Thyroid gland (tissue), 4 donors: ENCODE measurements at regions not wholly inside any gene's neighbourhood (a gene's known extent, or its start where the extent isn't known, plus 50 kb on each side); places are given as distances from the start of the nearest gene placed in this dataset.
"Not testable (repeated sequence)": the region's sequence is repeated elsewhere in the genome, so short reads cannot be mapped to it uniquely, and the experiment has no call there.

ENCODE experiments used
- DNase-seq, 2 donors: peaks; one replicate each; pipeline ENCODE4 v3.0.0-alpha.2; 2019
- H3K27ac ChIP-seq, 3 donors: fragments of 200-600 bp; sonication (generic); 1 replicate in 2 of 3; 2 replicates in 1 of 3; pipeline ENCODE4 v1.5.1; 2016 to 2019; ENCODE audit warnings: mild to moderate bottlenecking in 1 of 3, moderate library complexity in 1 of 3
- H3K27me3 ChIP-seq: fragments of 200-600 bp; sonication (generic); one replicate; pipeline ENCODE4 v1.5.1; 2019
- H3K36me3 ChIP-seq, 2 donors: fragments of 200-600 bp; sonication (generic); one replicate each; pipeline ENCODE4 v1.5.1; 2016 to 2019
- H3K4me1 ChIP-seq, 2 donors: fragments of 200-600 bp; sonication (generic); one replicate each; pipeline ENCODE4 v1.5.1; 2017 to 2019
- H3K4me3 ChIP-seq, 3 donors: fragments of 200-600 bp; sonication (generic); replicated peaks in 1 of 3; 1 replicate in 2 of 3; 2 replicates in 1 of 3; pipeline ENCODE4 v1.5.1; 2016; ENCODE audit warnings: mild to moderate bottlenecking in 1 of 3
- H3K9me3 ChIP-seq: fragments of 200-600 bp; sonication (generic); one replicate; pipeline ENCODE4 v1.5.1; 2017
- CTCF ChIP-seq, 6 experiments: fragments of 200-600 bp in 3 of 6; fragments of 450-650 bp in 3 of 6; sonication (generic) in 3 of 6; IDR thresholded peaks; one replicate each; pipeline ENCODE4 v1.5.1; 2016 to 2019; ENCODE audit warnings: antibody characterized with exemption in 6 of 6, mild to moderate bottlenecking in 2 of 6, inconsistent platforms in 1 of 6, moderate library complexity in 1 of 6
- POLR2A ChIP-seq, 2 donors: fragments of 450-650 bp; IDR thresholded peaks; one replicate each; pipeline ENCODE4 v1.6.1; 2017; ENCODE audit warnings: antibody characterized with exemption in 2 of 2, mild to moderate bottlenecking in 2 of 2, moderate library complexity in 1 of 2
- WGBS, 2 donors: methylation state at CpG; one replicate each; pipeline ENCODE4 v1.1.5; 2017; 5-methylcytosine and 5-hydroxymethylcytosine counted together
- intact Hi-C: fragments of 100-400 bp; cut with DNase I; formaldehyde crosslinking; loops from one replicate; pipeline ENCODE4 v1.15.1; 2023

GRCh38 chr7:63856466-63856865 is 142.2 kb upstream of the ZNF722 start:
- DNase-seq, H3K4me1 ChIP-seq, H3K27ac ChIP-seq, H3K27me3 ChIP-seq, H3K36me3 ChIP-seq, intact Hi-C loops, H3K4me3 ChIP-seq, H3K9me3 ChIP-seq: not testable (repeated sequence)
- 68 to 96% methylated on average over 3 of the region's 3 CpGs for WGBS, 2 donors

DNA sequence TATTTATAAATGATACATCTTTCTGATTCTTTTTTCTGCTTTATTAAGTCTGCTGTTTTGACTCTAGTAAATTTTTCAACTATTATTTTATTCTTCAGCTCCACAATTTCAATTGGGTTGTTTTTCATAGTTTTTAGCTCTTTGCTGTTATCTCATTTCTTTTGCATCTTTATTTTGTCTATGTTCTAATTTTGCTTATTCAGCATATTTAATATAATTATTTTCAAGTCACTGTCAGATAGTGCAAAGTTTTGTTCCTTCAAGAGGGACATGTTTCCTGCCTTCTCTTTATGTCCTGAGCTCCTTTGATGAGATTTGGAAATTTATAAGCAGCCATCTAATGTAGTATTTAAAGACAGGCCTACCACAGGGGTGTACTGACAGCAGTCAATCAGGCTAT is 131.5 kb upstream of the ZNF722 start:
- TF ChIP-seq CTCF (IDR thresholded peaks at IDR 0.05): no peak
- no peak for TF ChIP-seq POLR2A (IDR thresholded peaks at IDR 0.05)
- Histone ChIP-seq H3K4me3 (no peak overlapping the region), H3K4me1 (no peaks in the 10 kb centered on the region), H3K9me3 (no peaks in the 10 kb centered on the region), H3K27me3 (no peaks in the 10 kb centered on the region), H3K27ac (no peak overlapping the region), H3K36me3 (no peaks in the 10 kb centered on the region)
- intact Hi-C loops: no loop called here
- DNase-seq: no peak

GRCh38 chr7:63874242-63874641 is 124.4 kb upstream of the ZNF722 start:
- 93 to 100% methylated on average over 2 to 12 of the region's 30 CpGs for WGBS, 2 donors
- not testable (repeated sequence) for H3K9me3 ChIP-seq

DNA sequence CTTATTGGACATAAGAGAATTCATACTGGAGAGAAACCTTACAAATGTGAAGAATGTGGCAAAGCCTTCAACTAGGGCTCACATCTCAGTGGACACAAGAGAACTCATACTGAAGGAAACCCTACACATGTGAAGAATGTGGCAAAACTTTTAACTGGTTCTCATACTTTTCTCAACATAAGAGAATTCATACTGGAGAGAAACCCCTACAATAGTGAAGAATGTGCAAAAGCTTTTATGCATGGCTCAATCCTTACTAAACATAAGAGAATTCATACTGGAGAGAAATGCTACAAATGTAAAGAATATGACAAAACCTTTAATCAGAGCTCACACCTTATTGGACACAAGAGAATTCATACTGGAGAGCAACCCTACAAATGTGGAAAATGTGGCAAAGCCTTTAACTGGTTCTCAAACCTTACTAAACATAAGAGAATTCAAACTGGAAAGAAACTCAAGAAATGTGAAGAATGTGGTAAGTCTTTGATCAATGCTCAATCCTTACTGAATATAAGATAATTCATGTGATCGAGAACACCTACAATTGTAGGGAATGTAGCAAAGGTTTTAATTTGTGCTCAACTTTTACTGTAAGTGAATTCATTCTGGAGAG is 121.8 kb upstream of the ZNF722 start:
- Histone ChIP-seq H3K27me3 (no peaks in the 10 kb centered on the region), H3K36me3 (no peaks in the 10 kb centered on the region), H3K9me3 (no peaks in the 10 kb centered on the region), H3K4me1 (no peaks in the 10 kb centered on the region), H3K27ac (no peak overlapping the region), H3K4me3 (no peak overlapping the region)
- intact Hi-C loops: no loop called here
- TF ChIP-seq POLR2A (IDR thresholded peaks at IDR 0.05) (no peak), CTCF (IDR thresholded peaks at IDR 0.05) (no peak)
- DNase-seq: no peak
- 83 to 98% methylated on average over 1 of the region's 1 CpG for WGBS, 2 donors

More at GRCh38 chr7:63874242-63874641, 124.4 kb upstream of the ZNF722 start:
- DNase-seq, H3K36me3 ChIP-seq, H3K4me3 ChIP-seq, H3K4me1 ChIP-seq, intact Hi-C loops, H3K27me3 ChIP-seq, H3K27ac ChIP-seq: not testable (repeated sequence)

- Histone ChIP-seq H3K36me3 (no peaks in the 10 kb centered on the region), H3K4me3 (no peak overlapping the region), H3K27me3 (no peaks in the 10 kb centered on the region), H3K27ac (no peak overlapping the region), H3K4me1 (no peaks in the 10 kb centered on the region), H3K9me3 (no peaks in the 10 kb centered on the region)
- no peak for DNase-seq
- intact Hi-C loops: no loop called here
- 73 to 75% methylated on average over 5 of the region's 5 CpGs for WGBS, 2 donors
- TF ChIP-seq POLR2A (IDR thresholded peaks at IDR 0.05) (no peak), CTCF (IDR thresholded peaks at IDR 0.05) (no peak)
These were observed 111.6 kb upstream of the ZNF722 start for GRCh38 chr7:63887031-63887430.

- WGBS, 2 donors: 15 to 25% methylated on average over 29 of the region's 29 CpGs
- H3K27ac ChIP-seq: no peak overlapping the region
- no peaks in the 10 kb centered on the region for H3K36me3 ChIP-seq
- peak overlapping the region; percentile 4 to 17 (median 5) for H3K4me3 ChIP-seq
- H3K27me3 ChIP-seq: no peaks in the 10 kb centered on the region
- no peaks in the 10 kb centered on the region for H3K4me1 ChIP-seq
- TF ChIP-seq POLR2A (IDR thresholded peaks at IDR 0.05) (no peak), CTCF (IDR thresholded peaks at IDR 0.05) (no peak)
- no peaks in the 10 kb centered on the region for H3K9me3 ChIP-seq
- peak; percentile 66 to 79 for DNase-seq
- intact Hi-C loops: no loop called here
These were observed 98.8 kb upstream of the ZNF722 start for GRCh38 chr7:63899691-63900393.
